Stomach (tissue), 8 donors: ENCODE measurements at regions not wholly inside any gene's neighbourhood (a gene's known extent, or its start where the extent isn't known, plus 50 kb on each side); places are given as distances from the start of the nearest gene placed in this dataset.

ENCODE experiments used
- DNase-seq, 2 donors: peaks; one replicate each; pipeline versions ENCODE4 v3.0.0 to v3.0.0-alpha.2; 2013 to 2019
- H3K27ac ChIP-seq, 5 donors: fragments of 200-600 bp in 4 of 5; sonication (generic) in 4 of 5; one replicate each; pipeline ENCODE4 v1.5.1; 2013 to 2019; ENCODE audit warnings: mild to moderate bottlenecking in 1 of 5, moderate library complexity in 1 of 5
- H3K27me3 ChIP-seq, 3 donors: fragments of 200-600 bp; sonication (generic); one replicate each; pipeline ENCODE4 v1.5.1; 2017 to 2019; ENCODE audit warnings: mixed run types in 1 of 3
- H3K36me3 ChIP-seq, 4 donors: fragments of 200-600 bp; sonication (generic); 1 replicate in 3 of 4; 2 replicates in 1 of 4; pipeline ENCODE4 v1.5.1; 2016 to 2019
- H3K4me1 ChIP-seq, 4 donors: fragments of 200-600 bp; sonication (generic); one replicate each; pipeline ENCODE4 v1.5.1; 2016 to 2019
- H3K4me3 ChIP-seq, 4 donors: fragments of 200-600 bp; sonication (generic) in 3 of 4; one replicate each; pipeline ENCODE4 v1.5.1; 2016 to 2019; ENCODE audit warnings: mild to moderate bottlenecking in 1 of 4
- H3K9me3 ChIP-seq, 4 donors: fragments of 200-600 bp; sonication (generic); one replicate each; pipeline ENCODE4 v1.5.1; 2016 to 2019
- EP300 ChIP-seq: sonication (generic); formaldehyde crosslinking; IDR thresholded peaks from one replicate; pipeline ENCODE4 v1.6.1; 2017; ENCODE audit warnings: antibody characterized with exemption
- POLR2A ChIP-seq, 4 donors: fragments of 450-650 bp; IDR thresholded peaks; one replicate each; pipeline ENCODE4 v1.6.1; 2016; ENCODE audit warnings: antibody characterized with exemption in 4 of 4, control low read depth in 2 of 4, mild to moderate bottlenecking in 1 of 4, moderate library complexity in 1 of 4
- POLR2AphosphoS5 ChIP-seq, 3 donors: sonication (generic); formaldehyde crosslinking; IDR thresholded peaks; one replicate each; pipeline ENCODE4 v1.6.1; 2016; ENCODE audit warnings: antibody characterized with exemption in 3 of 3
- WGBS, 5 donors: extraction: QIAGEN DNeasy Blood & Tissue Kit in 3 of 5; methylation state at CpG; one replicate each; pipeline versions ENCODE4 v1.1.5 to v1.1.7; 2013 to 2018; 5-methylcytosine and 5-hydroxymethylcytosine counted together
- intact Hi-C: fragments of 100-400 bp; cut with DNase I; formaldehyde crosslinking; loops from one replicate; pipeline ENCODE4 v1.15.1; 2023; ENCODE audit warnings: low total_unique reads
- TF ChIP-seq, protein P1 (sequence below), 7 experiments: fragments of 450-650 bp in 4 of 7; fragments of 200-600 bp in 3 of 7; sonication (generic) in 3 of 7; IDR thresholded peaks; one replicate each; pipeline ENCODE4 v1.5.1; 2016 to 2019; ENCODE audit warnings: antibody characterized with exemption in 7 of 7, control low read depth in 2 of 7, mild to moderate bottlenecking in 1 of 7
- donor health status: healthy with polysubstance abuse.
- donor health status: Bipolar disorder and iron deficiency.
- donor health status: healthy.

DNA sequence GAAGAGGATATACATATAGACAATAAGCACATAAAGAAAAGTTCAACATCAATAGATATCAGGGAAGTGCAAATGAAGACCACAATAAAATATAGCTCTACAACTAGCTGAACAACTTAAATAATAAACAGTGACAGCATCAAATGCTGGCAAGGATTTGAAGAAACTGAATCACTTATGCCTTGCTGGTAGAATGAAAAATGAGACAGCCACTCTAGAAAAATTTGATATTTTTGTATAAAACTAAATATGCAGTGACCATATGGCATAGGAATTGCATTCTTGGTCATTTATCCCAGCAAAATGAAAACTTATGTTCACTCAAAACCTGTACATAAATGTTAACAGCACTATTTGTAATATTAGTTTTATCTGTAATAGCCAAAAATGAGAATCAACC, 1102.0 kb downstream of the C4orf33 start:
- Histone ChIP-seq H3K9me3 (peaks cover 7 to 17% (median 17%) of the 10 kb centered on the region in 4 donors), H3K27me3 (no peaks in the 10 kb centered on the region), H3K4me3 (no peak overlapping the region), H3K36me3 (no peaks in the 10 kb centered on the region), H3K27ac (no peak overlapping the region), H3K4me1 (no peaks in the 10 kb centered on the region)
- DNase-seq, result no peak
- intact Hi-C loops, result no loop called here
- no peak for TF ChIP-seq POLR2A (IDR thresholded peaks at IDR 0.05)

DNA sequence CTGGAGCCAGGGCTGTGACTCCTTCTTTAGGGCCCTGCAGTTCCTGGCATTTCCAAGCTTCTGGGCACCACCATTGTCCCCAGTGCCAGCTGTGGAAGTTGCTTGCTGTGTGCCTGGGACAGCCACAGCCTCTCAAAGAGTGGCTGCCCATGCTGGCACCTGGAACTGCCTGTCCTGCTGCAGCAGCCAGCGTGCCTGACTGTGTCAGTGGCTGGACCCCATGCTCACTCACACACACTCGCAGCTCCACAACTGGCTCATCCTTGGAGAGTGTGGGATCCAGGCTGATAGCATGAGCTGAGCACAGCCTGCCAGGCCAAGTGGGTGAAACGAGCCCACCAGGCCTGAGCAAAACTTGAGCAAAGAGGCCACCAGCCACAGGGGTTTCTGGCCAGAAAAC, 1107.6 kb downstream of the C4orf33 start:
- DNase-seq, result no peak
- no peaks in the 10 kb centered on the region for H3K36me3 ChIP-seq
- no peak overlapping the region for H3K4me3 ChIP-seq
- no peak overlapping the region for H3K27ac ChIP-seq
- no peaks in the 10 kb centered on the region for H3K27me3 ChIP-seq
- H3K9me3 ChIP-seq, result peaks cover 7 to 32% (median 28%) of the 10 kb centered on the region in 4 donors
- intact Hi-C loops, result no loop called here
- H3K4me1 ChIP-seq, result no peaks in the 10 kb centered on the region
- TF ChIP-seq EP300 (no peak), POLR2A (IDR thresholded peaks at IDR 0.05) (no peak), POLR2AphosphoS5 (IDR thresholded peaks at IDR 0.05) (no peak)
- TF ChIP-seq, protein P1, sequence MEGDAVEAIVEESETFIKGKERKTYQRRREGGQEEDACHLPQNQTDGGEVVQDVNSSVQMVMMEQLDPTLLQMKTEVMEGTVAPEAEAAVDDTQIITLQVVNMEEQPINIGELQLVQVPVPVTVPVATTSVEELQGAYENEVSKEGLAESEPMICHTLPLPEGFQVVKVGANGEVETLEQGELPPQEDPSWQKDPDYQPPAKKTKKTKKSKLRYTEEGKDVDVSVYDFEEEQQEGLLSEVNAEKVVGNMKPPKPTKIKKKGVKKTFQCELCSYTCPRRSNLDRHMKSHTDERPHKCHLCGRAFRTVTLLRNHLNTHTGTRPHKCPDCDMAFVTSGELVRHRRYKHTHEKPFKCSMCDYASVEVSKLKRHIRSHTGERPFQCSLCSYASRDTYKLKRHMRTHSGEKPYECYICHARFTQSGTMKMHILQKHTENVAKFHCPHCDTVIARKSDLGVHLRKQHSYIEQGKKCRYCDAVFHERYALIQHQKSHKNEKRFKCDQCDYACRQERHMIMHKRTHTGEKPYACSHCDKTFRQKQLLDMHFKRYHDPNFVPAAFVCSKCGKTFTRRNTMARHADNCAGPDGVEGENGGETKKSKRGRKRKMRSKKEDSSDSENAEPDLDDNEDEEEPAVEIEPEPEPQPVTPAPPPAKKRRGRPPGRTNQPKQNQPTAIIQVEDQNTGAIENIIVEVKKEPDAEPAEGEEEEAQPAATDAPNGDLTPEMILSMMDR (IDR thresholded peaks at IDR 0.05), result no peak
- WGBS, 5 donors, result 61 to 87% (median 64%) methylated on average over 3 of the region's 3 CpGs

DNA sequence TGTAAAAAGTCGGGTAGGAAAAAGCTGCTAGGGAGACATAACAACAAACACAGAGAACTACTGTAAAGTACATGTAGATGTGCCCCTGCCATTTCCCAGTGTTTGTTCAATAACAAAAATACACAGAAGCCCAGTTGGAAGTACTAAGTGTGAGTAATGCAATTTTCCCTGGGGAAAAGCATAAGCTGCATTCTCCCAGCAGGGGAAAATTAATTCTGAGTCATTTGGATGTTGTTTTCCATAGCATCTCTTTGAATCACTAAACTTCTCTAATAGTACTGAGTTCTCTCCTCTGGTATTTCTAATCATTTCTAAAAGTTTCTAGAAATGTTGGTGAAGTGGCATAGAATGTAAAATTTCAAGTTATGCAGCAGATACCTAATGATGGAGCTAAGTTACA, 1114.9 kb downstream of the C4orf33 start:
- Histone ChIP-seq H3K4me3 (no peak overlapping the region), H3K27ac (no peak overlapping the region), H3K9me3 (no peaks in the 10 kb centered on the region), H3K36me3 (no peaks in the 10 kb centered on the region), H3K4me1 (no peaks in the 10 kb centered on the region), H3K27me3 (no peaks in the 10 kb centered on the region)
- intact Hi-C loops, result no loop called here
- 7 to 29% (median 12%) methylated on average over 1 of the region's 1 CpG for WGBS, 5 donors
- peak in 1 of 2 donors; percentile 8 for DNase-seq
- TF ChIP-seq POLR2AphosphoS5 (IDR thresholded peaks at IDR 0.05), result no peak
- TF ChIP-seq POLR2A (IDR thresholded peaks at IDR 0.05), result no peak
- no peak for TF ChIP-seq EP300
- TF ChIP-seq, protein P1 (IDR thresholded peaks at IDR 0.05), result no peak

DNA sequence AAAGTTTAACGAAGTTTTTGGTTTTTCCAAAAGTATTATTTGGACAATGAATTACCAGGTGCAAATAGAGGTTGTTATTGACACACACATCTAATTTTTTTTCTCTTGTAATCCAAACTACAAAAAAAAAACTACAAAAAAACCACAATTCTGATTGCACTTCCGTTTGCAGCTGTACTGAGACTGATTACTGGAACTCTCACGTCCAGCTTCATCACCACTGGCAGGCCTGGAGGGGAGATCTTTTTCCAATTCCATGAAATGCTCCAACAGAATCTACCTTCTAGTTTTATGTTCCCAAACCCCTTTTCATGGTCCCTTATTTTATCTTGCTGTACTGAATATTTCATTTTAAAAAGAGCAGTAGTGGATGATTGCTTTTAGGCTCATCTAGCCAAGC, 1118.3 kb downstream of the C4orf33 start:
- no peaks in the 10 kb centered on the region for H3K9me3 ChIP-seq
- 46 to 51% (median 48%) methylated on average over 3 of the region's 3 CpGs for WGBS, 5 donors
- no peaks in the 10 kb centered on the region for H3K27me3 ChIP-seq
- H3K36me3 ChIP-seq, result no peaks in the 10 kb centered on the region
- H3K4me1 ChIP-seq, result no peaks in the 10 kb centered on the region
- TF ChIP-seq, protein P1 (IDR thresholded peaks at IDR 0.05), result no peak
- TF ChIP-seq POLR2AphosphoS5 (IDR thresholded peaks at IDR 0.05) (no peak), EP300 (no peak), POLR2A (IDR thresholded peaks at IDR 0.05) (no peak)
- no peak for DNase-seq
- intact Hi-C loops, result no loop called here
- no peak overlapping the region for H3K27ac ChIP-seq
- no peak overlapping the region for H3K4me3 ChIP-seq

DNA sequence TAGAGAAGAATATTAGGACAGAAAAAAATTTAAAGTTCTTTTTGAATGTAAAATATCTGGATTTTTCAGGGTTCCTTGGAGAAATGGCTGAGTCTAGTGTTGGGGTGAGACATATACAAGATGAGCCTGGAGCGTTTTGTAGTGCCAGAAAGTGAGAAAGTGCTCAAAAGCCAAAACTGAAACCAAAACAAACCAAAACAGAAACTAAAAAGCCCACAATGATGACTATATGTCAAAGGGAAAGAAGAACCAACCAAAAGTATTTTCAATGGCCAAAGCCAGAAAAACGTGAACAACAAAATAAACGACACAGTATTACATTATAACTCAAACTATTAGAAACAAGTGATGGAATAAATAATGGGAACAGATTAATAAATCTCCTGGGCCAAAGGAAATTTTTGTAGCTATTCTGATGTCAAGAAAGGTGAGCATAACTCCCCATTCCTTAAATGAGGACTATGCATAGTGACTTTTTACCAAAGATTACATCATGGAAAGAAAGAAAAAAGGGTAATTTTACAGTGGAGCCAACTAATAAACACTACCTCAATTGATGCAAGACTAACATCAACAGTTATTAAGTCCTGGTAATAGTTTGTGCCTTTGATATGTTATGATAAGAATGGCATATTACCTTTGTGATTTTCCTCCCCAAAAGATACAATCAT, 1137.6 kb downstream of the C4orf33 start:
- TF ChIP-seq POLR2AphosphoS5 (IDR thresholded peaks at IDR 0.05), result no peak
- TF ChIP-seq EP300, result no peak
- TF ChIP-seq POLR2A (IDR thresholded peaks at IDR 0.05), result no peak
- TF ChIP-seq, protein P1 (IDR thresholded peaks at IDR 0.05), result no peak
- Histone ChIP-seq H3K4me3 (no peak overlapping the region), H3K36me3 (no peaks in the 10 kb centered on the region), H3K9me3 (no peaks in the 10 kb centered on the region), H3K27ac (no peak overlapping the region), H3K27me3 (no peaks in the 10 kb centered on the region), H3K4me1 (no peaks in the 10 kb centered on the region)
- DNase-seq, result no peak
- intact Hi-C loops, result no loop called here
- 66 to 73% (median 68%) methylated on average over 3 of the region's 3 CpGs for WGBS, 5 donors
